Peyer's patch (tissue), 4 donors: ENCODE measurements at regions not wholly inside any gene's neighbourhood (a gene's known extent, or its start where the extent isn't known, plus 50 kb on each side); places are given as distances from the start of the nearest gene placed in this dataset.

Experiments used
- CTCF ChIP-seq, 6 experiments: fragments of 450-650 bp in 4 of 6; fragments of 200-600 bp in 2 of 6; sonication (generic) in 1 of 6; IDR thresholded peaks; one replicate each; pipeline ENCODE4 v1.5.1; 2017 to 2019; ENCODE audit warnings: antibody characterized with exemption in 6 of 6, mild to moderate bottlenecking in 3 of 6, moderate library complexity in 1 of 6
- POLR2A ChIP-seq, 2 donors: fragments of 450-650 bp; IDR thresholded peaks; one replicate each; pipeline ENCODE4 v1.5.1; 2017; ENCODE audit warnings: antibody characterized with exemption in 2 of 2, mild to moderate bottlenecking in 2 of 2, moderate library complexity in 2 of 2

DNA sequence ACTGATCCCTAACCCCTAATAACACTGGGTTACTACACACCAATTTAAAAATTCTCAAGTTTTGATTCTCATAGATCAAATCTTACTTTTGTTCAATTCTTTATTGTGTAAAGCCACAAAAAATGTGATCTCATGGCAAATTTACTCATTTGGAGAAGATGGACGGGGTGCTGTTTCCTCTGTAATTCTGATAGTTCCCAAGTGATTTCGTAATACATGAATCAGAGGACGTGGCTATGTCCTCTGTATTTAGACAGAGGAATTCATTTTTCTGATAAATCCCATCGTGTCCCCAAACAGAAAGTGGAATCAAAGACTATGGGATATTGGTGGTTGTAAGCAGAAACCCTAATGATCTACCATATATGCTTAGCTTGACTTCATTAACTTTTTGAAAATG lies 76.6 kb upstream of the GNG2 start:
- TF ChIP-seq CTCF (IDR thresholded peaks at IDR 0.05) (no peak), POLR2A (IDR thresholded peaks at IDR 0.05) (no peak)
